ENCODE measurements at regions not wholly inside any gene's neighbourhood (a gene's known extent, or its start where the extent isn't known, plus 50 kb on each side); places are given as distances from the start of the nearest gene placed in this dataset.

GRCh38 chr6:139549561-139550070 lies 175.2 kb upstream of the CITED2 start:
- WGBS (ENCODE audit: insufficient coverage, low lambda C conversion rate) = 100% methylated on average over 1 of the region's 5 CpGs
- Histone ChIP-seq H3K9me3 (ENCODE audit: control insufficient read depth, low read depth, low read length) (no peaks in the 10 kb centered on the region), H3K36me3 (ENCODE audit: control insufficient read depth, insufficient read depth, low read length) (no peaks in the 10 kb centered on the region), H3K27ac (ENCODE audit: low read length) (no peak overlapping the region), H3K27me3 (ENCODE audit: control insufficient read depth, insufficient read depth, low read length) (no peaks in the 10 kb centered on the region), H3K4me3 (ENCODE audit: low read length) (no peak overlapping the region), H3K4me1 (ENCODE audit: control insufficient read depth, insufficient read depth, low read length) (peaks cover 6% of the 10 kb centered on the region)
- DNase-seq = no peak

- no peak overlapping the region for H3K27ac ChIP-seq (ENCODE audit: low read length)
- no peaks in the 10 kb centered on the region for H3K27me3 ChIP-seq (ENCODE audit: control insufficient read depth, insufficient read depth, low read length)
These were observed 173.4 kb upstream of the CITED2 start for GRCh38 chr6:139547804-139548203.

DNA sequence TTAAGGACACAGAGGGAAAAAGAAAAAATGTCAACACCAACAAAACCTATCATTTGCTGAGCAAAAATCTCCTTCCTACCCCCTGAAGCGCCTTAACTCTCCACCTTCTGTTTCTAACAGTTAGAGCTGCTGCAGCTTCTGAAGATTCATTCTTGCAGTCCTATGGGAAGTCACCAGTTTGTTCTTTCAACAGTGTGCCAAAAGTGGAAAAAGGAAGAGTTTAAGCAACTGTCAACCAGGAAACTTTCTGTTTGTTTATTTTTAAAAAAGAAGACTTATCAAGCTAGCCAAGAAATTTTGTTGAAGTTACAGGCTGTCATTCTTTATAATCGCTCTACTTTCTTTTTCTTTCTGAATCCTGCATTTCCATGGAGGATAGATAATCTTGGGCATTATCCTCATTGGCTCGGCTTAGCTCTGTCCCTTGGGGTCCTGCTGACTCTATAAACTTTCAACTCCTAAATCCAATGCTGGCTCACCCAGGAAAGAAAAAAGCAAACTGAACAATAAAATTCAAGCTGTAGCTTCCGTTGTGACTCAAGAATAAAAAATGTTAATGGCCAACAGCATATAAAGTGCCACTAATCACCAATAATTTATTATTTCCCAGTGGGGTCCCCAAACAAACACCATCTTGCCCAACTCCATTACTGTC lies 172.8 kb upstream of the CITED2 start:
- H3K27ac ChIP-seq (ENCODE audit: low read length) = no peak overlapping the region
- H3K4me3 ChIP-seq (ENCODE audit: low read length) = no peak overlapping the region
- 85% methylated on average over 2 of the region's 4 CpGs for WGBS (ENCODE audit: insufficient coverage, low lambda C conversion rate)
- DNase-seq = no peak
- no peaks in the 10 kb centered on the region for H3K36me3 ChIP-seq (ENCODE audit: control insufficient read depth, insufficient read depth, low read length)
- no peaks in the 10 kb centered on the region for H3K9me3 ChIP-seq (ENCODE audit: control insufficient read depth, low read depth, low read length)
- H3K27me3 ChIP-seq (ENCODE audit: control insufficient read depth, insufficient read depth, low read length) = no peaks in the 10 kb centered on the region
- peaks cover 6% of the 10 kb centered on the region for H3K4me1 ChIP-seq (ENCODE audit: control insufficient read depth, insufficient read depth, low read length)

More at GRCh38 chr6:139547804-139548203, 173.4 kb upstream of the CITED2 start:
- Histone ChIP-seq H3K4me1 (ENCODE audit: control insufficient read depth, insufficient read depth, low read length) (peaks cover 6% of the 10 kb centered on the region), H3K36me3 (ENCODE audit: control insufficient read depth, insufficient read depth, low read length) (no peaks in the 10 kb centered on the region), H3K4me3 (ENCODE audit: low read length) (no peak overlapping the region), H3K9me3 (ENCODE audit: control insufficient read depth, low read depth, low read length) (no peaks in the 10 kb centered on the region)
- no peak for DNase-seq

DNA sequence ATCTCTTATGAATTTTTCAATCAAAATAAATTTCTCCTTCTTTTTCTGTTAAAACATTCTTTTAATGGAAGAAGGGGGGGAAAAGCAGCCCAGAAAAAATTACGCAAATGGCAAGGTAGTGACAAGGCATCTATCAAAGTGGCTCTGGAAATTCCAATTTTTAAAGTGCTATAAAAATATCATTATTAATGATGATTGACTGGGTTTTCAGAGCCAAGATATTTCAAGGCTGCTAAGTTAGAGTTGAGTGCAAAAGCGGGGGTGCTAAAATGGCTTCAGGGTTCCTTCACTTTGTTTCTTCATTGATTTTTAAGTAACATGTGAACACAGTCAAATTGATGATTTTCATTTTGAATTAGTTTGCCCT lies 171.6 kb upstream of the CITED2 start:
- Histone ChIP-seq H3K27ac (ENCODE audit: low read length) (no peak overlapping the region), H3K36me3 (ENCODE audit: control insufficient read depth, insufficient read depth, low read length) (no peaks in the 10 kb centered on the region)
- 73% methylated on average over 2 of the region's 2 CpGs for WGBS (ENCODE audit: insufficient coverage, low lambda C conversion rate)

GRCh38 chr6:139545206-139546105 lies 171.0 kb upstream of the CITED2 start:
- WGBS (ENCODE audit: insufficient coverage, low lambda C conversion rate) = 33% methylated on average over 3 of the region's 6 CpGs
- H3K9me3 ChIP-seq (ENCODE audit: control insufficient read depth, low read depth, low read length) = no peaks in the 10 kb centered on the region
- H3K27me3 ChIP-seq (ENCODE audit: control insufficient read depth, insufficient read depth, low read length) = no peaks in the 10 kb centered on the region
- no peak overlapping the region for H3K4me3 ChIP-seq (ENCODE audit: low read length)
- peaks cover 6% of the 10 kb centered on the region for H3K4me1 ChIP-seq (ENCODE audit: control insufficient read depth, insufficient read depth, low read length)
- no peak overlapping the region for H3K27ac ChIP-seq (ENCODE audit: low read length)
- no peaks in the 10 kb centered on the region for H3K36me3 ChIP-seq (ENCODE audit: control insufficient read depth, insufficient read depth, low read length)
- peak in 1 of 2 donors; percentile 44 for DNase-seq

More for the DNA sequence above, 171.6 kb upstream of the CITED2 start:
- Histone ChIP-seq H3K27me3 (ENCODE audit: control insufficient read depth, insufficient read depth, low read length) (no peaks in the 10 kb centered on the region), H3K4me3 (ENCODE audit: low read length) (no peak overlapping the region), H3K4me1 (ENCODE audit: control insufficient read depth, insufficient read depth, low read length) (peaks cover 6% of the 10 kb centered on the region), H3K9me3 (ENCODE audit: control insufficient read depth, low read depth, low read length) (no peaks in the 10 kb centered on the region)
- DNase-seq = no peak

DNA sequence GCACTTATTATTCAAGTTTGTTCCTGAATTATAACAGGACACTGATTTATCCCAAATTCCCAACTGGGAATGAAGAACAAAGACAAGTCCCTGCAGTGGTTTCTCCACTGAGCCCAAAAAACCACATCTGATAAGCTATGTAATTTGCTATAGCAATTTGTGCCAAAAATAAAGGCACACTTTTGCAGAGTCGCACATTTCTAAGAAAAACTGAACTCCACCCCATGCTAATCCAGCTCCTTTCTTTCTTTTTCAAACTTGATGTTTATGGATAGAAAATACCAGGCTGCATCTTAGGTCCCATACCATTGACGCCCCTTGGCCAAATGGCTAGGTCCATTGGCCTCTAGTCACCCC lies 170.2 kb upstream of the CITED2 start:
- peaks cover 6% of the 10 kb centered on the region for H3K4me1 ChIP-seq (ENCODE audit: control insufficient read depth, insufficient read depth, low read length)
- H3K9me3 ChIP-seq (ENCODE audit: control insufficient read depth, low read depth, low read length) = no peaks in the 10 kb centered on the region
- no peaks in the 10 kb centered on the region for H3K27me3 ChIP-seq (ENCODE audit: control insufficient read depth, insufficient read depth, low read length)
- 100% methylated on average over 1 of the region's 2 CpGs for WGBS (ENCODE audit: insufficient coverage, low lambda C conversion rate)
- H3K36me3 ChIP-seq (ENCODE audit: control insufficient read depth, insufficient read depth, low read length) = no peaks in the 10 kb centered on the region
- H3K4me3 ChIP-seq (ENCODE audit: low read length) = no peak overlapping the region
- no peak overlapping the region for H3K27ac ChIP-seq (ENCODE audit: low read length)
- DNase-seq = no peak

- Histone ChIP-seq H3K4me3 (ENCODE audit: low read length) (no peak overlapping the region), H3K27me3 (ENCODE audit: control insufficient read depth, insufficient read depth, low read length) (no peaks in the 10 kb centered on the region), H3K9me3 (ENCODE audit: control insufficient read depth, low read depth, low read length) (no peaks in the 10 kb centered on the region), H3K36me3 (ENCODE audit: control insufficient read depth, insufficient read depth, low read length) (no peaks in the 10 kb centered on the region), H3K4me1 (ENCODE audit: control insufficient read depth, insufficient read depth, low read length) (peaks cover 8% of the 10 kb centered on the region), H3K27ac (ENCODE audit: low read length) (no peak overlapping the region)
- WGBS (ENCODE audit: insufficient coverage, low lambda C conversion rate) = 100% methylated on average over 1 of the region's 3 CpGs
- no peak for DNase-seq
These were observed 167.9 kb upstream of the CITED2 start for GRCh38 chr6:139542351-139542750.

DNA sequence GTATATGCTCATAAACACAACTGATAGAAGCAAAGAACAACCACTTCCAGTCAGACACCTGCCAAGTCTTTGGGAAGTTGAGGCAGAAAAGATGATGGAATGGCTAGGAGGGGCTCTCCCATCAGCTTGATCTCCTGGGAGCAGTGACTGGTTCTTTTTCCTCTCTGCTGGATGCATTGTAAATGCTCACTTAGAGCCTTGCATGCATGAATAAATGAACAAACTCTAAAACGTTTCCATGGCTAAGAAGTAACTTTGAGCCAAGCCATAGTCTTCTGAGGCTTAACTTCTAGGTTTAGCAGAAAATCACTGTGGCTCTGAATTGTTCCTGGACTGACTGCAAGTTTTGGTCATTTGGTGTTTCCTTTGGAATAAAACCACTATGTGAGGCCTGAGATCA lies 166.4 kb upstream of the CITED2 start:
- H3K27me3 ChIP-seq (ENCODE audit: control insufficient read depth, insufficient read depth, low read length) = no peaks in the 10 kb centered on the region
- no CpG with 5 or more reads among the region's 1 CpG for WGBS (ENCODE audit: insufficient coverage, low lambda C conversion rate)
- no peak overlapping the region for H3K4me3 ChIP-seq (ENCODE audit: low read length)
- H3K36me3 ChIP-seq (ENCODE audit: control insufficient read depth, insufficient read depth, low read length) = no peaks in the 10 kb centered on the region
- H3K4me1 ChIP-seq (ENCODE audit: control insufficient read depth, insufficient read depth, low read length) = peaks cover 15% of the 10 kb centered on the region
- DNase-seq = no peak
- no peak overlapping the region for H3K27ac ChIP-seq (ENCODE audit: low read length)
- H3K9me3 ChIP-seq (ENCODE audit: control insufficient read depth, low read depth, low read length) = no peaks in the 10 kb centered on the region

- Histone ChIP-seq H3K36me3 (ENCODE audit: control insufficient read depth, insufficient read depth, low read length) (no peaks in the 10 kb centered on the region), H3K4me3 (ENCODE audit: low read length) (no peak overlapping the region), H3K27me3 (ENCODE audit: control insufficient read depth, insufficient read depth, low read length) (no peaks in the 10 kb centered on the region), H3K27ac (ENCODE audit: low read length) (no peak overlapping the region), H3K9me3 (ENCODE audit: control insufficient read depth, low read depth, low read length) (no peaks in the 10 kb centered on the region), H3K4me1 (ENCODE audit: control insufficient read depth, insufficient read depth, low read length) (peaks cover 12% of the 10 kb centered on the region)
- no peak for DNase-seq
- WGBS (ENCODE audit: insufficient coverage, low lambda C conversion rate) = no CpG with 5 or more reads among the region's 5 CpGs
These were observed 165.8 kb upstream of the CITED2 start for GRCh38 chr6:139540276-139540675.

DNA sequence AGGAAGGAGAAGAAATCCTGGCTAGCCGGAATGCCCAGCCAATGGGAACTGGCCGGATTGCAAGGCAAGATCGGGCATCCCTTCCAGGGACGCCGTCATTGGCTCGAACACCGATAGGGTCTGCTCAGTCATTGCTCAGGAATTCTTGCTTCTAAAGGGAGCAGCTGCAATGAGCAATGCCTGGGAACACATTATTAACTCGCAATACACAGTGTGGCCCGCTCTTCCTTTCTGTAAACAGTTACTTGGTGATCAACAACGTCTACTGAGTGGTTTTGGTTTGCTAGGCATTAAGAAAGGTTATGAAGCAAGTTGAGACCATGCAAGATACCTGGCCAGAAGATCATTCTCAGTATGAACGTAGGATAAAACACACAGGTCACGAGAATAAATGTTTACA lies 165.4 kb upstream of the CITED2 start:
- DNase-seq = peak in 1 of 2 donors; percentile 25
- H3K9me3 ChIP-seq (ENCODE audit: control insufficient read depth, low read depth, low read length) = no peaks in the 10 kb centered on the region
- no peak overlapping the region for H3K27ac ChIP-seq (ENCODE audit: low read length)
- WGBS (ENCODE audit: insufficient coverage, low lambda C conversion rate) = no CpG with 5 or more reads among the region's 12 CpGs
- H3K27me3 ChIP-seq (ENCODE audit: control insufficient read depth, insufficient read depth, low read length) = no peaks in the 10 kb centered on the region
- H3K36me3 ChIP-seq (ENCODE audit: control insufficient read depth, insufficient read depth, low read length) = no peaks in the 10 kb centered on the region
- H3K4me3 ChIP-seq (ENCODE audit: low read length) = no peak overlapping the region
- peaks cover 10% of the 10 kb centered on the region for H3K4me1 ChIP-seq (ENCODE audit: control insufficient read depth, insufficient read depth, low read length)

All from large intestine (tissue), 3 donors.